CD4-positive, alpha-beta T cell (primary cell): ENCODE measurements at regions not wholly inside any gene's neighbourhood (a gene's known extent, or its start where the extent isn't known, plus 50 kb on each side); places are given as distances from the start of the nearest gene placed in this dataset.

Source experiments
- ATAC-seq: fragments of 200-7000 bp; cut with Tn5 transposase; one replicate; pipeline ENCODE4 v1.10.0; 2022; ENCODE audit warnings: mild to moderate bottlenecking; ENCODE audit not compliant: poor library complexity
- CTCF ChIA-PET: fragments of 350-600 bp; sonication (Branson Sonifier 250); formaldehyde crosslinking; loops from one replicate; lab custom pipeline; 2021; ENCODE audit warnings: antibody characterized with exemption, inconsistent platforms; lab: Charles Lee
- POLR2A ChIA-PET: fragments of 350-600 bp; sonication (Branson Sonifier 250); formaldehyde crosslinking; loops from one replicate; lab custom pipeline; 2021; ENCODE audit warnings: antibody characterized with exemption, inconsistent platforms; lab: Charles Lee
- DNase-seq, 14 experiments: peaks; one replicate each; pipeline ENCODE4 v3.0.0-alpha.2; 2013 to 2020; ENCODE audit warnings: mixed read lengths in 2 of 14
- H3K27ac ChIP-seq, 2 donors: one replicate each; pipeline versions ENCODE4 v1.5.1 to v1.7.0; 2013; ENCODE audit warnings: low read length in 2 of 2, low read depth in 1 of 2, mild to moderate bottlenecking in 1 of 2
- H3K27me3 ChIP-seq, 2 experiments: 1 replicate in 1 of 2; 2 replicates in 1 of 2; pipeline versions ENCODE4 v1.6.1 to v1.7.0; 2013; ENCODE audit warnings: low read length in 2 of 2, control low read depth in 1 of 2, mild to moderate bottlenecking in 1 of 2, moderate library complexity in 1 of 2; ENCODE audit not compliant: insufficient read depth in 2 of 2, control insufficient read depth in 1 of 2
- H3K36me3 ChIP-seq: one replicate; pipeline ENCODE4 v1.6.1; 2013; ENCODE audit warnings: low read length, control low read depth; ENCODE audit not compliant: insufficient read depth
- H3K4me1 ChIP-seq: one replicate; pipeline ENCODE4 v1.6.1; 2013; ENCODE audit warnings: low read length, control low read depth; ENCODE audit not compliant: insufficient read depth
- H3K4me3 ChIP-seq: one replicate; pipeline ENCODE4 v1.5.1; 2013; ENCODE audit warnings: mild to moderate bottlenecking, low read length, moderate library complexity
- H3K9me3 ChIP-seq, 2 experiments: 1 replicate in 1 of 2; 2 replicates in 1 of 2; pipeline versions ENCODE4 v1.6.1 to v1.7.0; 2013; ENCODE audit warnings: low read length in 2 of 2, mild to moderate bottlenecking in 2 of 2, control low read depth in 1 of 2, moderate library complexity in 1 of 2; ENCODE audit not compliant: control insufficient read depth in 1 of 2, insufficient read depth in 1 of 2
- H3K27ac Mint-ChIP-seq: one replicate; pipeline ENCODE4 v1.8.0; 2020; ENCODE audit warnings: mixed read lengths
- H3K27me3 Mint-ChIP-seq: one replicate; pipeline ENCODE4 v1.8.0; 2021; ENCODE audit warnings: mixed read lengths
- H3K36me3 Mint-ChIP-seq: one replicate; pipeline ENCODE4 v1.8.0; 2021; ENCODE audit warnings: low read depth, mixed read lengths
- H3K4me1 Mint-ChIP-seq: one replicate; pipeline ENCODE4 v1.8.0; 2021; ENCODE audit warnings: low read depth, mixed read lengths
- H3K4me3 Mint-ChIP-seq: one replicate; pipeline ENCODE4 v1.8.0; 2020; ENCODE audit warnings: mild to moderate bottlenecking, mixed read lengths
- H3K9me3 Mint-ChIP-seq: one replicate; pipeline ENCODE4 v1.8.0; 2020; ENCODE audit warnings: mixed read lengths
- CTCF ChIP-seq: fragments of 200-600 bp; IDR thresholded peaks from one replicate; pipeline ENCODE4 v1.8.0; 2022; ENCODE audit warnings: antibody characterized with exemption, mild to moderate bottlenecking
- intact Hi-C, 2 experiments: fragments of 100-400 bp; cut with DNase I in 1 of 2; cut with micrococcal nuclease in 1 of 2; formaldehyde crosslinking; loops; one replicate each; pipeline versions ENCODE4 v1.15.1 to v1.9.0; 2023 to 2025; cut with DNase I, micrococcal nuclease

- Histone ChIP-seq H3K27ac (no peak overlapping the region), H3K27me3 (peaks cover 25 to 63% of the 10 kb centered on the region in 2 experiments), H3K9me3 (peaks cover 0 to 3% of the 10 kb centered on the region in 2 experiments), H3K36me3 (no peaks in the 10 kb centered on the region), H3K4me3 (no peak overlapping the region), H3K4me1 (no peaks in the 10 kb centered on the region)
- Mint-ChIP-seq H3K27me3 (peaks cover 75% of the 10 kb centered on the region), H3K9me3 (no peaks in the 10 kb centered on the region), H3K36me3 (no peaks in the 10 kb centered on the region), H3K27ac (no peak overlapping the region), H3K4me1 (no peaks in the 10 kb centered on the region), H3K4me3 (no peak overlapping the region)
- POLR2A ChIA-PET: no interaction called here
- no peak for TF ChIP-seq CTCF
- no peak for DNase-seq
- CTCF ChIA-PET: no interaction called here
- intact Hi-C loops: no loop called here
- ATAC-seq: no peak
Measured at GRCh38 chr1:38132681-38133080, 86.1 kb upstream of the POU3F1 start.

GRCh38 chr1:38131024-38131585 is 84.5 kb upstream of the POU3F1 start:
- H3K27me3 Mint-ChIP-seq: peaks cover 63% of the 10 kb centered on the region
- intact Hi-C loops: no loop called here
- Histone ChIP-seq H3K27ac (no peak overlapping the region), H3K36me3 (no peaks in the 10 kb centered on the region), H3K9me3 (peaks cover 0 to 3% of the 10 kb centered on the region in 2 experiments), H3K4me3 (no peak overlapping the region), H3K27me3 (peaks cover 24 to 48% of the 10 kb centered on the region in 2 experiments), H3K4me1 (no peaks in the 10 kb centered on the region)
- no peak for TF ChIP-seq CTCF
- H3K4me3 Mint-ChIP-seq: no peak overlapping the region
- H3K36me3 Mint-ChIP-seq: no peaks in the 10 kb centered on the region
- DNase-seq (no peak), ATAC-seq (no peak)
- no peaks in the 10 kb centered on the region for H3K9me3 Mint-ChIP-seq
- POLR2A ChIA-PET: no interaction called here
- no peak overlapping the region for H3K27ac Mint-ChIP-seq
- no peaks in the 10 kb centered on the region for H3K4me1 Mint-ChIP-seq
- CTCF ChIA-PET: no interaction called here

- no peaks in the 10 kb centered on the region for H3K36me3 Mint-ChIP-seq
- H3K27me3 Mint-ChIP-seq: peaks cover 56% of the 10 kb centered on the region
- no peak for DNase-seq
- Histone ChIP-seq H3K4me3 (no peak overlapping the region), H3K36me3 (no peaks in the 10 kb centered on the region), H3K4me1 (no peaks in the 10 kb centered on the region), H3K9me3 (peaks cover 0 to 3% of the 10 kb centered on the region in 2 experiments), H3K27me3 (peaks cover 18 to 37% of the 10 kb centered on the region in 2 experiments), H3K27ac (no peak overlapping the region)
- intact Hi-C loops: no loop called here
- no peak for TF ChIP-seq CTCF
- no peaks in the 10 kb centered on the region for H3K4me1 Mint-ChIP-seq
- H3K27ac Mint-ChIP-seq: no peak overlapping the region
- H3K4me3 Mint-ChIP-seq: no peak overlapping the region
- CTCF ChIA-PET: no interaction called here
- H3K9me3 Mint-ChIP-seq: no peaks in the 10 kb centered on the region
- no peak for ATAC-seq
- POLR2A ChIA-PET: no interaction called here
Measured at GRCh38 chr1:38129971-38130370, 83.4 kb upstream of the POU3F1 start.
